8988T (cell line): ENCODE measurements at regions not wholly inside any gene's neighbourhood (a gene's known extent, or its start where the extent isn't known, plus 50 kb on each side); places are given as distances from the start of the nearest gene placed in this dataset.
"Not testable (repeated sequence)": the region's sequence is repeated elsewhere in the genome, so short reads cannot be mapped to it uniquely, and the experiment has no call there.

Source experiments
- DNase-seq: peaks from one replicate; pipeline ENCODE4 v3.0.0; 2011

DNA sequence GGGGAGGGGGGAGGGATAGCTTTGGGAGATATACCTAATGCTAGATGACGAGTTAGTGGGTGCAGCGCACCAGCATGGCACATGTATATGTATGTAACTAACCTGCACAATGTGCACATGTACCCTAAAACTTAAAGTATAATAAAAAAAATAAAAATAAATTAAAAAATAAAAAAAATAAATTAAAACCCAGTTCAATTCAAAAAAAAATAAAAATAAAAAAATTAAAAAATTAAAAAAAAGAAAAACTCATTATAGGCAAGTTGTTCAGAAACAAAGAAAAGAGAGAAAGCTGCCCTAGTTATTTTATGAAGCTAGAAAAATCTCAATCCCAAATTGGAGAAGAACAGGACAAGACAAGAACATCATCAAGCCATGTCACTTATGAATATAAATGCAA is 147.5 kb upstream of the PRR20G start:
- DNase-seq: not testable (repeated sequence)

DNA sequence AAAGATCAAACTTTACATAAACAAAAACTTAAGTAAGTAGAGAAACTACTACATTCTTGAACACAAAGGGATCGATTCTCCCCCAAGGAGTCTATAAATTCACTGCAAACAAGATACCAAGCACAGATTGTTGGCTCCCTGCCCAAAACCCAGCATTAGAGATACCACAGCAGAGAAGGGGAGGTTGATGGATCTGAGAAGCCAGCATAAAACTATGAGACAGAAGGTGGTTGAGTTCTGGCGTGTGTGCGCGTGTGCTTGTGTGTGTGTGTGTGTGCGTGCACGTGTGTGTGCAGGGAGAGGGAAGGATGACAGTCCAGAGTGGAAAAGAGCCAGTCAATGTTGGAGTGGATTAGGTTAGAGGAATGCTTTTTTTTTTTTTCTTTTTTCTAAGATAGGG is 143.2 kb upstream of the PRR20G start:
- no peak for DNase-seq

DNA sequence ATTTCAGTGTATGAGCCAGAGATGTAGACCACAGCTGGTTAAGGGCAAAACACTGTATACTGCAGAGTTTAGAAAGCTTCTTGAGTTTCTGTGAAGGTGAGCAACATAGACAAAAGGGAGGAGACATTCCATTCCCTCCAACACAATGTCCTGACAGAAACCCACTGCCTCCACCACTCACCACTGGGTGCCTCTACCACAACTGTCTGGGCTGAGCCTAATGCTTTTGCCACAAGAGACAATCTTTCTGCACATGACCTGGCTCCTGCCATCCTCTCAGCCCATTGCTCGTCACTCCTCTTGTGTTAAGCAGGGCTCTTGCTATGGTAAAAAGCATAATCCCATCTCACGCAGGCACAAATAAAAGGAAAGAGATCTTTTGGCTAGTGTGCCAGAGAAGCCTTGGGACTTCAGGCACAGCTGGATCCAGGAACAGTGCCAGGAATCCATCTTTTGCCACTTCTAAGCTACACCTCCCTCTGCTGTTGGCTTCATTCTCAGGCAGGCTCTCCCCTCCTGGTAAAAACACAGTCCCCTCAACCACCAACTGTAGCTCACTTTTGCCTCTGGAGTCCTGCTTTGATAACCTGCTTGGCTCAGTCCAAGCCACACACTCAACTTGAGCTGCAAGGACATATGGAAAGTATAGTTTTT is 140.6 kb upstream of the PRR20G start:
- DNase-seq: no peak

DNA sequence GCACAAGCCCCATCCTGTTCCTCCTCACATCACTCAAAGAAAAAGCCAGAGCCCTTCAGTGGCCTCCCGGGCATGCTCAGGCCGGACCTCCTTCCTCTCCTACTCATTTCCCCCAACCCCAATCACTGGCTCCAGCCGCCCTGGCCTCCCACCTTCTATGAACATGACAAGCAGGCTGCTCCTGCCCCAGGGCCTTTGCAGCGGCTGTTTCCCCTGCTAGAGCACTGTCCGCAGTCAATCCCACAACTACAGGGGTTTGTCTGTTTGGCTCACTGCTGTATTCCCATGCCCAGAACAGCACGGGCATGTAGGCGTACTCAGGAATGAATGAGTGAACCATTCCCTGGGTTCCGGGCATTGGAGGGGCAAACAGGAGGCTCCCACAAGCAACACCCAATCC is 139.8 kb upstream of the PRR20G start:
- no peak for DNase-seq

DNA sequence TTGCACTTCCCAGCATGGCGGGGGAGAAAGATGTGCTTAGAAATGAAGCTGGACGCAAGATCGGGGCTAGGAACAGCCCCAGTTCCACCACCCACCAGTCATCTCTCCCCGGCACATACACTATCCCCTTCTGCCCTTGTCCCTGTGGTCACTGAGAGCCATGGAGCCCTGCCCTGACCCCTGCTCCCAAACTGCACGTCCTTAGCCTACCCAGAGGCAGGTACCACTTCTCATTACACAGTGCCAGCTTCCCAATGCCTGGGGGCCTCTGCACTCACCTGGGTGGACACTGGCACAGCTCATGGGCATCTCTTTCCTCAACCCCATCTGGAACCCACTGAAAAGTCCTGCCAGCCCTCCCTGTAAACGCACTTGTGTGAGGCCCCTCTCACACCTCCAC is 139.3 kb upstream of the PRR20G start:
- DNase-seq: no peak

DNA sequence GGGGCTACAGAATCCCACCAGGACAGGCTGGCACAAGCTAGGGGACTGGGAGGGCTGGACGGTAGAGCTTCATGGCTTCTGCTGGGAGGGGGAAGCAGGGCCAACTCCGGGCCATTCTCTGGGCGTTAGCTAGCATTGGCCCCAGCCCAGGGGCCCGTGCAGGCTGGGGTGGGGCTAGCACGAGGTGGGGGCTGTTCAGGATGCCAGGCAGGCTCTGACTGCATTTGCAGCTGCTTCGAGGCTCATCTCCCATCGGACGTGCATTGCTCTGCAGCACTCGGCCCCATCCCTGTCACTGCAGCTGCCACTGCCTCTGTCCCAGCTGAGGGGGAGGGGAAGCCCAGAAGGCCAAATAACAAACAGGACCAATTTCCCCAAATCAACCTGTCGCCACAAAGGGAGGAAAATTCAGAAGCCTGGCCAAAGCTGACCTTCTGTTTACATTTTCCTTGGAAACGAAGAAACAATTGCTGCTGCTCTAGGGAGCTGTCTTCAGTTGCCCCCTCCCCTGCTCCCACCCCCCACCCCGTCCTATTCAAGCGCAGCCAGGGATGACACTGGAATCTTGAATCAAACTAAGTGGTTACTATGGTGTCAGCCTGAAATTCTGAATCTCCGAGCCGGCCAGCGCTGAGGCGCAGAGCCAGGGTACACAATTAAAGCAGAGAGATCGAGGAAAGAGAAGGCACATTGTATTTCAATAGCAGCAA is 138.8 kb upstream of the PRR20G start:
- DNase-seq: no peak

DNA sequence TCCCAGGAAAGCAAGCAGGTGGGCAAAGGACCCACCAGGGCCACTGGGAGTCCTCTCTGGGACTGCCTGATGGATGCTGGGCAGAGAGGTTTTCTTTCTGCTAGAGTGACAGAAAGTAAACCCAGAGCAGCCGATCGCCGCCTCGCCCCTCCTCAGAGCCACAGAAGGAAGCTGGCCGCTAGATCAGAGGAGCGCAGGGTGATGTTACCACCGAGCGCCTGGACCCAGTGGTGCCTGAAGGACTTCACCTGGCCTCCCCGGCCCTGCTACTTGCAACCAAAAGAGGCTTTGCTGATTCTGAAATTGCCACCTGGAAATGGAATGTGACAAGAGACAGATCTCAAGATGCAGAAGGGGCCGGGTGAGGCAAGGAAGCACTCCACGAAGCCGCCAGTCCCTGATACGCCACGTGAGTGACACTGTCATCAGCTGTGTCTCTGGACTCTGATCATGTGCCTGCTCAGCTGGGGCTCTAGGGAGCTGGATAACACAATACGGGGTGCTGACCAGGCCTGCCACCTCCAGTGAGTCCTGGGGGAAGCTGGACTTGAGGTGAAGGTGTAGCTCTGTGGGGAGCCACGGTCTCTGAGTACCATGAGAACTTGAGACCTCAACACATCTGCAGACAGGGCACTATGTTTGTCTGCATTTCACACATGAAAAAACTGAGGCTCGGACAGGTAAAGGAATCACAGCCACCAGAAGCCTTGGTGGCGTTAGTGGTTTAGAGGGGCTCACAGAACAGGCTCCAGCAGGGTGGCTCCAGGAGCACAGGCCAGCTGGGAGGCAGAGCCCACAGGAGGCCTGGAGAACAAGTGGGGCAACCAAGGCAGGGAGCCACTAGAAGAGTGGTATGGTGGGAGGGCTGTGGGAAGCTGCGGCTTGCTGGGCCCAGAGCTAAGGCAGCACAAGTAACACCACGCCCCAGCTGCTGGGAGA is 137.9 kb upstream of the PRR20G start:
- DNase-seq: no peak

DNA sequence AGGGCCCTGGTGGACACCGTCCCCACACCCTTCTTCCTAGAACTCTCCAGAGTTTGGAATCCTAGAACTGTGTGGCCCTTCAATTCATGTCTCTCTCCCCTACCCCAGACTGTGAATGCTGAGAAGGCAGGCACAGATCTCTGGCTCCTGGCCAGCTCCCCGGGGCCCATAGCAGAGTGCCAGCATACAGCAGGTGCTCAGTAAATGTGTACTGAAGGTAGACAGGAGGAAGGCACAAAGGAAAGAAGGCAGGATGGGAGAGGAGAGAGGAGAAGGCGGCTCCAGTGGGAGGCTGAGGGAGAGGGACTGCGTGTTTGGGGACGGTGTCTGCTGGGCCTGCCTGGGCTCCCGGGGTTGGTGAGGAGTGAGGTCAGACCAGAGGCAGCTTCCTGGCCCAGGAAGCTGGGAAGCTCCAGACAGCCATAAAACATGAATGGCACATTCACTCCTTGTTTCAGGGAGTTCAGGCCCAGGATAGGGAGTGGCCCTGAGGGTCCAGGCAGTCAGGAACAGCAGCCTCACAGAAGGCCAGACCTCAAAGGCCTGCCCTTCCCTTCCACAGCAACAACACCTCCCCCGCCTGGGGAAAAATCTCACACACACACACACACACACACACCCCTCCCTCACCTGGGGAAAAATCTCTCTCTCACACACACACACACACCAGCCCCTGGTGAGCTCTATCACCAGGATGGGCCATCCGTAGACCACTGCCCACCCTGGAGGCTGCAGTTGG is 137.1 kb upstream of the PRR20G start:
- DNase-seq: no peak

DNA sequence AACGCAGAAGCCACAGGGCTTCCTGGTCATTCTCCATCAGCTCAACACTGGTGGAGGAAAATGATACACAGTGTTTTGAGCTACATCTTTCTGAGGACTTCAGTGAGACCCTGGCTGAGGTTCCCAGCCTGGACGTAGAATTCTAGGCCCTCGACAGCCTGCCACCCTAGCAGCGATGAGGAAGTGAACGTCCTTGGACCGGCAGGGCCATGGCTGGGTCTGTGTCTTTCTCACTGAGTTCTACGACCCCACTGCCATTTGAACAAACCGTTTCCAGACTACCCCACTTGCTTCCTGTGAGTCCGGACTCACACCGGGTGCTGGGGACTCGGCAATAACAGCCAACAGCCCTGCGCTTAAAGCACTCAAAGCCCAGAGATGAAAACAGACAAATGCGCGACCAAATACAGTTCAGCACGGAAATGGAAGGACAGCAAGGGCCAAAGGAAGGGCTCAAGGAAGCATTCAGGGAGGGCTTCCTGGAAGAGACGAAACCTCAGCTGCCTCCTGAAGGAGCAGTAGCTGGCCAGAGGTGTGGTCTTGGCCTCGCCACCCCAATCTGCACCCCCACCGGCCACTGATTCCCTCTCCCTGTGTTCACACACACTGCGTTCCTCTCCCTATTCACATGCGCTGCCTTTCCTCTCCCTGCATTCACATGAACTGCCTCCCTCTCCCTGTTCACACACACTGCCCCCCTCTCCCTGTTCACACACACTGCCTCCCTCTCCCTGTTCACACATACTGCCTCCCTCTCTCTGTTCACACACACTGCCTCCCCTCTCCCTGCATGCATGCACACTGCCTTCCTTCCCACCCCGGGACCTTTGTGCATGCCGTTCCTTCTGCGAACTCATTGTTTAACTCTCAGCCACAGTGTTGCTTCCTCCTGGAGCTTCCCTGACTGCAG is 136.3 kb upstream of the PRR20G start:
- DNase-seq: no peak

DNA sequence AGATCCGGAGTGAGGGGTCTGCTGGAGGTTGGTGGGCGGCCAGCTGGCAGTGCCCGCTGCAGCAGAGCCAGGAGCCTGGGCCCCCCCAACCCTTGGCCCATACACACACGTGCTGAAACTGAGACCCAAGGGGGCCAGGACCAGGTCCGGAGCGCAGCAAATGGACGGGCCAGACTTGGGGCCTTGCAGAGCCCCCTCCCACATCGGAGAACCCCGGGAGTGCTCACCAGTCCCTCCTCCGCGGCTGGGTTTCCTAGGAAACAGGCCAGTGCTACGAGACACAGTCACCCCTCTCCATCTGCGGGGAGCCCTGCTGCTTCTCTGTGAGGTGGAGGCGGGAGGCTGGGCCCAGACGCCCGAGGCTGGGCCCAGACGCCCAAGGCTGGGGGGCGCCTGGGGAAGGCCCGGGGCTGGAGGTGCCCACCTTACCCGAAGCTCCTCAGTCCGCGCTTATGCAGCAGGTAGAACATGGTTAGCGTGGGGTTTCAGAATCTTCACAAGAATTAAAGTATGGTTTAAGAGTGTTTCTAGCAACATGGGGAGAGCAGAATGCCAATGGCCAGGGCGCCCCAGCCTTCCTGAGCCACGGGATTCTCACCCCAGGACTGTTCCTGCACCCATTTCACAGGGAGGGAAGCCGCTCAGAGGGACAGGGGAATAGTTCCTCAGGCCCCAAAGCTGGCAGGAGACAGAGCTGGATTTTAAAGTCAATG is 135.0 kb upstream of the PRR20G start:
- DNase-seq: no peak

DNA sequence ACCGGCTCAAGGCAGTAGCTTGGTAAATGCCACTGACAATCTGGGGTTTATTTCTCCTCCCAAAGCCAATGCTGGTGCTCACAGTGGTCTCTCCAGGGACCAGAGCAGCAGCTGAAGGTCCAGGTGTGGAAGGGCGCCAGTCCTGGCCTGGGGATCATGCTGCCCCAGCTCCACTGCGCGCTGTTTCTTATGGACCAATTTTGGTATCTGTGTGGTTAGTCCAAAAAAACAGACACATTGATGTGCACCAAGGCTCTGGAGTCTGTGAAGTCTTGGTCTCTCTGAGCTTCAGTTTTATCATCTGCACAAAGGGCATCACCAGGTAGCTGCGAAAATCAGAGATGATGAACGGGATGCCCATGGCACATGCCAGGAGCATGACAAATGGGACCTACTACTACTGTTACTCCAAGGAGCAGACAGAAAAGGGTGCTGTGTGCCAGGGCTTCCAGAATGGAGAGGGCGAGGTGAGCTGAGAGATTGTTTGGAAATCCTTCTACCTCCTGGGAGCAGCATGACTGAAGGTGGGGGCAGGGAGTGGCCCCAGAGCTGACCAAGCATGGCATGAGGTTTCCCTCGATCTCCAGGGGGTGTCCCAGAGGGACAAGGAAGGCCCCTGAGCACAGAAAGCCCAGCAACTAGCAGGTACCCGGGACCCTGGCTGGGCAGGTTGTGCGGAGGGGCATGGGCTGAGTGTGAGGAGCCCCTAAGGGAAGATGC is 134.3 kb upstream of the PRR20G start:
- DNase-seq: no peak

DNA sequence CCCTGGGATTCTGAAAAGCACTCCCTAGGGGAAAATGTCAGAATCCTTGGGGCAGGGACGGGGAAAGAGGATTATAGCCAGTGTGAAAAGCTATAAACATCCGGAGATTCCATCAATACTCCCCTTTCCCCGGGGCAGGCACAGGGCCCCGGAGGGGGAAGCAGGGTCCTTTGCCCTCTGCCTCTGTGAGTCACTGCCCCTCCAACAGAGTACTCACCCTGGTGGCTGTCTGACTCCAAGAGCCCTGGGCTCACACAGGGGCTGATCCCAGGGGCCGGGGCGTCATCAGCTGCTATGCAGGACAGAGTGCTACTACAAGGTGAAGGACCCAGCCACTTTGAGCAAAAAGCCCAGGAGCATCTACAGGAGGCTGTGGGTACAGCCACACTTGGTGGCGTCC is 133.0 kb upstream of the PRR20G start:
- no peak for DNase-seq

DNA sequence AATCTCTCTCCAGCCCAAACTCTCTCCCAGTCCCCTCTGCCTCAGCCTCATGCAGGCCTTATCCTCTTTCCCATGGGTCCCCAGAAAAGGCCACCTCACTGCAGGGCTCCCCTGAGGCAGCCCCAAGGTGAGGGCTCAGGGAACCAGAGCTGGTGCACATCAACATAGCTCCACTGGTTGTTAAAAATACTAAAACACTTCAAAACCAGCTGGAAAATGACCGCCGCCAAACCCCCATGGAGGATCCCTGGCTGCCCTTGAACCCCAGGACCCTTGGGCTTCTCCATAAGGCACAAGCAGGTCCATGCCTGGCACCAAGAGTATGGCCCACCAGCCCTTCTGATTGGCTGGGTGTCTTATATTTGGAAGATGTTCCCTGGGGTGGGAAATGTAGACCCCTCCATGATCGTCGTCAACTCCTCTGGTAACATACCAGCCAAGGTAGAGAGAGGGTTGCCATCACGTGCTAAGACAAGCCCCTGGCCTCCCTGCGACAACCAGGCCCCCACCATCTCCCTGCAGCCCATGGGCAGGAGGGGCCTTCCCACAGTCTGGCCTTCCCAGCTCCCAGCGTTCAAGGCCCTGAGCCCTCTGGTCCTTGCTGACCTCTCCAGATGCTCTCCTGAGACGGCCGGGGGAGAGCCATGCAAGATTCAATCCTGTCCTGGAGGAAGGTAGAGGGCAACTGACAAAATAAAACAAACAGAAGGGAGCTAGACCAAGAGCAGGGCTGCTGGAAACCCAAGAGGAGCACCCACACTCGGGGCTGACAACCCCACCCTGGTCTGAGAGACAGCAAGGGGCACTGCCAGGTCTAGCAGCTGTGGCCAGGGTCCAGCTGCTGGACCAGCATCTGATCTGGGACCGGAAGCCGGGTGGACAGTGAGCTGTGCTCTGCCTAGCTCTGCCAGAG is 132.1 kb upstream of the PRR20G start:
- no peak for DNase-seq

DNA sequence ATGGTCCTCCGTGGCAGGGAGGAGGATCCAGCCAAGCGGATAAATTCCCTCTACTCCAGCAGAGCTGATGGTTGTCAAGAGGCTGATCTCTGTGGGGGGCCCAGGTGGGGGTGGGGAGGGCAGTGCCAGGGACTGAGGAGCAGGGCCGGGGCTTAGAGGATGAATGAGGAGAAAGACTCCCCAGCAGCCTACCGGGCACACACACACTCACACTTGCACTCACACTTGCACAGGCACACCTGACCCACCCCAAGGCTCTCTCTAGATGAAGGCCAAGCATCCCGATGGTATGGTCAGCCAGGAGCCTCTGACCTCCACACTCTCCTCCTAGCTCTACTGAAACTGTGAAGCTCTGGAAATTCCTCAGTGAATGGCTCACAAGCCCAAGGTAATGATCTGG is 131.3 kb upstream of the PRR20G start:
- no peak for DNase-seq

DNA sequence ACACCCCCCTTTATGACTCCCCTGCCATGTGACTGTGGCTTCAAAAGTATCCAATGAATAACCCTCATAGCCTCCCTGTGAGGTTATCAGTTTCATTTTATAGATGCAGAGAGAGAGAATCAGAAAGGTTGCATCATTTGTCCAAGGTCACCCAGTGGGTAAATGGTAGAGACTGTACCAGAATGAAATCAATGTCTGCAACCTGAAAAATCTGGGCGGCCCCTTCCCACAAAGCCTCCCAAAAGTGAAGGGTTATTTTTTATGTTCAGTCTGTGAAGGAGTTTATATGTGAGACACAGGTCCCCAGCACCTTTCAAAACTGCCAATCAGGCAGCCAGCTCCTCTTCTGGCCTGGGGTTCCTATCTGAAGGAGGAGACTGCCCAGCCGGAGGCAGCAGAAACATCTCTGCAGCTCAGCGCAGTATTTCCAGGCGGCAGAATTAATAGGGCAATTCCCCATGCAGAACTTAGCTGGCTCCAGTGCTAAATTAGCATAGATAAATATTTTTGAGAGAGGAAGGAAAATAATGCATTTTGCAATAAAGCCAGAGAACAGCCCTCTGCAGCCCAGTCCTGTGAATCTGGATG is 130.8 kb upstream of the PRR20G start:
- no peak for DNase-seq

DNA sequence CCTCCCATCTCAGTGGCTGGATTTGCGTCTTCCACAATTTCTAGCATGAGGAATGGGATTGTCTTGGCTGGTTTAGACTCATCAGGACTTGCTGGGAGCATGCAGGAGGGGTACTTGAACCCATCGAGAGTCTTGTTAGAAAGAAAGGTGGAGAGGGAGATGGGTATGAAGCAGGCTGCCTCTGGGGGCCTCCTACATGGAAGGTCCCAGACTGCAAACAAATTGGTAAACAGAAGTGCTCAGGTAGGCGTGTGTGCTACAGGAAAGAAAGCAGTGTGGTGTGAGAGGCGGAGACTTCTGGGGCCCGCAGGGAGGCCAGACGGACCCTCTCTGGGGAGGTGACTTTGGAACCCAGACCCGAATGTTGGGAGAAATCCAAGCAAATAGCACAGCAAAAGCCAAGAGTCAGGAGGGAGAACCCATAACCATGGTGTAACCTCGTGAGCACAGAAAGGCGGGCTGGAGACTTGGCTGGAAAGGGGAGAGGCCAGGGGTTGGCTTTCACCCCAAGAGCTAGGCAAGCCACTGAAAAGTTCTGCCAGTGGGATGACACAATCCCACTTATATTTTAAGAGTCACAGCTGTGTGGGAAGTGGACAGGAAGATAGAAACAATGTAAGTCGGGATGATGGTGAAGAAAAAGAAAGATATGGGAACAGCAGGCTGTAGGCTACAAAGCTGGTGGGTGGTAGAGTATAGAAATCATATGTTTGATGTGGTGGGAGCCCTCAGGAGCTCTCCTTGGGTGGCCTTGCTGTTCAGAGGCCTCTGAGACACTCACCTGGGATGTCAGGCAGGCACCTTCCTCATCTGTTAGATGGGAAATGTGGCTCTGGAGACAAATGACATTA is 130.1 kb upstream of the PRR20G start:
- DNase-seq: no peak

DNA sequence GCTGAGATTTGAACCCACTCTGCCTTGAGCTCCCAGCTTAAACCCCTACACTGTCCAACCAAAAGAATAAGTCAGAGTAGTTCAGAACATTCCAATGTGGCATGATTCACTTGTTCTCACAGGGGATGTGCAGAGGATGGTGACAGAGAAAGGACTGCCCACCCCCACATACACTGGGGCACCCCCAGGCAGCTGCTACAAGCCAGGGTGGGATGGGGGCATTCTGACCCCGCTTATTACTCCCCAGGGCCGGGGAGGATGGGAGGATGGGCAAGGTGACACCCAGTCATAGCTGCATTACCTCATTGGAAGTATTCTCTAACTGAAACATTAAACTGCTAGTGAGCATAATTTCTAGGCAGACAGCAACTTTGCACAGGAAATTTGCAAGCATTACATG is 126.0 kb upstream of the PRR20G start:
- no peak for DNase-seq

DNA sequence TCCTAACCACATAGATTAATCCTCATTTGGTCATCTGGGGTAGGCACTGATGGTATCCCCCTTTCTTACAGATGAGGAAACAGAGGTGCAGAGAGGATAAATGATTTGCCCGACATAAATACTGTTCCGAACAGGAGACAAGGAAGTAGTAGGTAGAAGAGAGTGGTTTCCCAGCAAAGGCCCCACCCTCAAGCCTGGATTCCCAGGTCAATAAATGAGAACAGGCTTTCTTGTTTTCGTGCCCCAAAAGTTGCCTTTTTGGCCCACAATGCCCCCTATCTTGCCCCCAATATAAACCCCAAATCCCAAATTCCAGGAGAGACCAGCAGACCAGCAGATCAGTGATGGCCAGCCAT is 125.5 kb upstream of the PRR20G start:
- DNase-seq: no peak
